GM21737 (cell line): ENCODE measurements at regions not wholly inside any gene's neighbourhood (a gene's known extent, or its start where the extent isn't known, plus 50 kb on each side); places are given as distances from the start of the nearest gene placed in this dataset.

Experiments
- ATAC-seq: cut with Tn5 transposase; IDR thresholded peaks from one replicate; pipeline ENCODE4 v1.9.1; 2021; ENCODE audit warnings: mild to moderate bottlenecking, moderate library complexity; ENCODE audit not compliant: unreplicated experiment

GRCh38 chr6:147119310-147119709 is 84.9 kb upstream of the STXBP5 start:
- ATAC-seq, result no peak

- no peak for ATAC-seq
Observed at GRCh38 chr6:147122823-147123222, 81.4 kb upstream of the STXBP5 start.

- ATAC-seq, result no peak
Observed at GRCh38 chr6:147126618-147127022, 77.6 kb upstream of the STXBP5 start.

DNA sequence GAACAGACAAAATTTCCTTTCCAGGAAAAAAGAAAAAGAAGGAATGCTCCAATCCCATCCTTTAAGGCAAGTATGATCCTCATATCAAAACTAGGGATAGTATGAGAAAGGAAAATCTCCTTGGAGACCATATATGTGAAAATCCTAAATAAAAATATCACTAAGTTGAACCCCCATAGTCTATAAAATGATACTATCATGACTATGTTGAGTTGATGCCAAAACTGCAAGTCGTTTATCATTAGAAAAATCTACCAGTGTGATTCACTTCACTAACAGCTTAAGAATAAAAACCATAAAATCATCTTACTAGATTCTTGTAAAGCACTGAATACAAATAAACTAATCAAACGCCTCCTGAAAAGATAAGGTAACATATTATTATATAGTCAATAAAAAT is 76.6 kb upstream of the STXBP5 start:
- ATAC-seq, result no peak

DNA sequence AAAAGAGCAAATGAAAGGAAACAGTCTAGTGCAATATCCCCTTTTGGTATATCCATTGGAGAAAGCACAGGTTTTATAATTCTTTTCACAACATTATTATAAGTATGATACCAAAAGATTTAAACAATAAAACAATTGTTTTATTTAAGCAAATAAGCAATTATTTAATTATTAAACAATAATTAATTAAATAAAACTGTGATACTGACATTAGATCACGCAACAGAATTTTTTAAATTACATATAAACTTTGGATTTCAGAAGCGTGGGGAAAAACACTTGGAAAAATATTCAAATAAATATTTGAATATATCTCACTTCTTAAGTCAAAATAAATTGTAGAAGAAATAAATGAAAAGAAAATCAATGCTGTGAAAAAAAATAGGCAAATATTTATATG is 76.2 kb upstream of the STXBP5 start:
- no peak for ATAC-seq

DNA sequence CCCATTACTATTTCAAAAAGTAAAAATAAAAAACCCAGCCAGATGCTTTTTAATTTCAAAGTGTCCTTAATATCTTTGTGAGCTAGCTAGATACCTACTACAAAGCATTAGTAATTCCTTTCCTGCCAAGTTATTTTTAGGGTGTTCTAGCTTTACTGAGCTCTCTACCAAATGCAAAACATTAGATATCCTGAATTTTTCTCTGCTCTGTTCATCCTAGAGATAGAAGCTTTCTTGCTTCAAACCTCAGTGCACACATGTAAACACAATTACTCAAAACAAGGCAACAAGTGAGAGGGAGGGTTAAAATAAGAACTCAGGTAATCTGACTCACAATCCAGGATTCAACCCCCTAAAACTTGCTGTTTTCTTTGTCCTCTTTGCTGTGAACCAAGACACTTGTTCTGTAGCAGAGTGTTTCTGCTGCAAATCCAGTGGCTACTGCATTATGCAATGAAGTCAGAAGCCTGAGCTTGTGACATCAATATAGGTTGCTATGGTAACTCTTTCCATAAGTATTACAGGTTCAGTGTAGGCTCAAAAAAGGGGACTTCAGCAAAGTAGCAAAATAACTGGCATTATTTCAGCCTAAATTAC is 72.6 kb upstream of the STXBP5 start:
- ATAC-seq, result no peak

- no peak for ATAC-seq
Observed at GRCh38 chr6:147132889-147133288, 71.3 kb upstream of the STXBP5 start.

DNA sequence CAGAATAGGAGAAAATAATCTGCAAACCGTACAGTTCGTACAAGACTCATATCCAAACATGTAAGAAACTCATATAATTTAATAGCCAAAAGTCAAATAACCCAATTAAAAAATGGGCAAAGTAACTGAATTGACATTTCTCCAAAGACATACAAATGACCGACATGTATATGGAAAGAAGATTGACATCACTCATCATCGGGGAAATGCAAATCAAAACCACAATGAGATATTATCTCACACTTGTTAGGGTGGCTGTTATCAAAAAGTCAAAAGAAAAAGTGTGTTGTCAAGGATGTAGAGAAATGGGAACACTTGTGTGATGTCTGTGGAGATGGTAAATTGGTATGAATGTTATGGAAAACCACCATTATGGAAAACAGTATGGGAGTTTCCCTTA is 70.5 kb upstream of the STXBP5 start:
- ATAC-seq, result no peak

GRCh38 chr6:147135211-147135681 is 69.0 kb upstream of the STXBP5 start:
- no peak for ATAC-seq

DNA sequence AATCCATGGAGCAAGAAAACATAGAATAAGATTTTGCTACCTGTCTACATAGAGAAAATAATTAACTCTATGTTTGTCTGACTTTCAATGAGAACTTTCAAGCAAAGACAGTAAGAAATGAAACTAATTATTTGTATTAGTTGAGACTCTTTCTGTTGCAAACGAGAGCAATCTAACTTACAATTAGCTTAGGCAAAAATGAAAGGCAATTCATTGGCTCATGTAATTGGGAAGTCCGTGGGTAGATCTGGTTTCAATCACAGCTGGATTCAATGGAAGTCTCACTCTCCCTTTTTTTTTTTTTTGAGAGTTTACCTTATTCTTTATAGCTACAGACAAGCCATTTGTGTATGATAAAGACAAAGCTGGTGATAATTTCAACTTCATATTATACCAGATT is 68.2 kb upstream of the STXBP5 start:
- no peak for ATAC-seq

- no peak for ATAC-seq
Observed at GRCh38 chr6:147137986-147138385, 66.2 kb upstream of the STXBP5 start.

- ATAC-seq, result no peak
Observed at GRCh38 chr6:147138835-147139234, 65.4 kb upstream of the STXBP5 start.

DNA sequence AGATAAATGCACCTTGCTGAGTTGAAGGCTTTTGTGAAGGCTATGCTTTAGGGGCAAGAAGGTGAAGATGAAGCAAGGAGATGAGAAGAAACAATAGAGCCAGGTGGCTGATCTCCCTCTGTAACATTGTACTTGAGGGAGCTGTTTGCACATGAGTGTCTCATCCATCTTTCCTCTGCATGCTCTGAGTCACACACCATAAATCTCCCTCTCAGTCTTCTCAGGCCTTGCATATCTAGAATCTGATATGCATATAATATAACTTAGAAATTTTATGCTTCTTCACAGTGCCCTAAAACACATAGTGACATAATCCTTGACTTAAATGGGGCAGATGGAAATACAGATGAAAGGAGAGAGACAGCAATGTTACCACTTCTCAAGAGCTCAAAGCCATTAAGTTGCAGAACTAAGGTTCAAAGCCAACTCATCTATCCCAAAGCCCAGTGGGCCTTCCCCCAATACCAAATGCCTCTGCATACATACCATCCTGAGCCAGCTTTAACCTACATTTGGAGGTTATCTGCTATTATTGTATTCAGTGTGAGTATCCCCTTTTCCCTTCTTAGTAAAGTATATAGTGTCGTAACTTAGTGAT is 62.4 kb upstream of the STXBP5 start:
- ATAC-seq, result no peak

DNA sequence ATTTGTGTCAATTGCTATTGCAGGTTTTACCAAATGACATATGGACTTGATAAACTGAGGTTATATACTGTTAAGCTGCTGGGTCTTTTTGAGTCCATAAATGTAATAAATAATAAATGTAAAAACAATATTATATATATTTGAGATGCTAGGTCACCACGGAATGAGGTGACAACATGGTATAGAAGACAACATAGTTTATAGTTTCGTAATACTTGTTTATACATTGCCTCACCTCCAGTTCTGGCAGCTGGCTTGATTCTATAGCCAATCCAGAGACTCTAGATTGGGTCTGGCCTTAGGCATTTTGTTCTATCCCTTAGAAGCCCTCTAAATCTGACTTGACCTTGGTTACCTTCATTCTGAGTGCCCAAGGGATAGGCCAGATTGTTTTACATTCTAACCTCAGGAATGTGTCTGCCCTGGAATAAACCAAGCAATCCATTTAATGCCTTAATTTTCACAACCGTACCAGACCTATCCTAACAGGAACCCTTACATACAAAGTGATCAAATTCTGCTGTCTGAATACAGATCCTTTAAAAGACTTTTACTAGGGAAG is 61.5 kb upstream of the STXBP5 start:
- no peak for ATAC-seq

- ATAC-seq, result no peak
Observed at GRCh38 chr6:147149092-147149491, 55.1 kb upstream of the STXBP5 start.

DNA sequence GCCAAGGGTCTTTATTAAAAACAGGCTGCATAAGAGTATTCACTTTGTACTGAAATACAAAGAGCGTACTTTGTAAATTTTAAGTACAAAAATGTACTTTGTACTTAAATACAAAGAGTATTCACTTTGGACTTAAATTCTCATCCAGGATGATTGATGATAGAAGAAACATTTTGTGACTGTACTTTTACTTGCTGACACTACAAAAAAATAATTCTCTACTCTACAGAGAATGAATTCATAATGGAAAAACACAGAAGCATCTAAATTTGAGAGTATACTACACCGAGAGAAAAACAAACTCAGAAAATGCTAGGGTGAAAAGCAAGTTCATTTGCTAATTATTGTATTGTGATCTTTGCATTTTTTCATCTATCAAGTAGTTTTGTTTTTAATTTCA is 54.4 kb upstream of the STXBP5 start:
- no peak for ATAC-seq

- no peak for ATAC-seq
Observed at GRCh38 chr6:147150293-147150692, 53.9 kb upstream of the STXBP5 start.
